Endothelial cell of umbilical vein (primary cell): ENCODE measurements at regions not wholly inside any gene's neighbourhood (a gene's known extent, or its start where the extent isn't known, plus 50 kb on each side); places are given as distances from the start of the nearest gene placed in this dataset.

Source experiments
- BruUV-seq: library from RNA; stranded (reverse); fragments of 400-500 nt; replicated peaks from 2 replicates; lab custom pipeline; 2021; lab: Mats Ljungman, UMichigan
- CTCF ChIA-PET: fragments of 300-600, 350-600 bp; sonication (Branson Sonifier 250); formaldehyde crosslinking; loops from one replicate; lab custom pipeline; 2021; ENCODE audit warnings: antibody characterized with exemption, inconsistent platforms; lab: Charles Lee
- POLR2A ChIA-PET: fragments of 300-600, 350-600 bp; sonication (Branson Sonifier 250); formaldehyde crosslinking; loops from one replicate; lab custom pipeline; 2021; ENCODE audit warnings: antibody characterized with exemption, inconsistent platforms; lab: Charles Lee
- DNase-seq: peaks from one replicate; pipeline ENCODE4 v3.0.0-alpha.2; 2011; ENCODE audit warnings: low read depth, low spot score
- FAIRE-seq: peaks from 2 replicates; lab custom pipeline; 2011; peaks lifted over from hg19 to GRCh38; lab: Jason Lieb, UNC
- H2AFZ ChIP-seq: 2 replicates; pipeline ENCODE4 v1.6.0; 2012; ENCODE audit warnings: low read depth, low read length, control low read depth, inconsistent platforms
- H3K27ac ChIP-seq: 2 replicates; pipeline ENCODE4 v1.5.1; 2011; ENCODE audit warnings: low read depth, mild to moderate bottlenecking, control low read depth, low read length, moderate library complexity; ENCODE audit not compliant: insufficient read depth
- H3K27me3 ChIP-seq, 2 experiments: 2 replicates each; pipeline versions ENCODE4 v1.6.0 to v1.6.1; 2011; ENCODE audit warnings: low read length in 2 of 2, mixed read lengths in 1 of 2; ENCODE audit not compliant: control insufficient read depth in 2 of 2, insufficient read depth in 2 of 2
- H3K36me3 ChIP-seq, 2 experiments: 2 replicates in 1 of 2; 3 replicates in 1 of 2; pipeline ENCODE4 v1.5.1; 2011; ENCODE audit warnings: low read length in 2 of 2, mild to moderate bottlenecking in 1 of 2, moderate library complexity in 1 of 2; ENCODE audit not compliant: control insufficient read depth in 2 of 2, insufficient read depth in 2 of 2; ENCODE audit errors: extremely low read depth in 1 of 2
- H3K4me1 ChIP-seq: 3 replicates; pipeline ENCODE4 v1.5.1; 2011; ENCODE audit warnings: mild to moderate bottlenecking, low read length; ENCODE audit not compliant: control insufficient read depth, insufficient read depth; ENCODE audit errors: extremely low read depth
- H3K4me2 ChIP-seq: 2 replicates; pipeline ENCODE4 v1.6.1; 2011; ENCODE audit warnings: low read length, control low read depth, mixed read lengths; ENCODE audit not compliant: insufficient read depth
- H3K4me3 ChIP-seq, 3 experiments: fragments of 200-600 bp in 1 of 3; sonication (generic), shearing (Covaris generic) in 1 of 3; replicated peaks in 1 of 3; 2 replicates each; pipeline ENCODE4 v1.5.1; 2011 to 2016; ENCODE audit warnings: control low read depth in 3 of 3, low read length in 3 of 3, mild to moderate bottlenecking in 2 of 3, inconsistent platforms in 1 of 3, low read depth in 1 of 3, moderate library complexity in 1 of 3; ENCODE audit not compliant: insufficient read depth in 1 of 3
- H3K79me2 ChIP-seq: 2 replicates; pipeline ENCODE4 v1.6.0; 2012; ENCODE audit warnings: low read length, inconsistent platforms; ENCODE audit not compliant: control insufficient read depth, insufficient read depth
- H3K9ac ChIP-seq: replicated peaks from 2 replicates; pipeline ENCODE3; 2011; ENCODE audit warnings: low read length, control low read depth; ENCODE audit not compliant: insufficient read depth; ENCODE audit errors: extremely low read depth
- H3K9me1 ChIP-seq: replicated peaks from 3 replicates; pipeline ENCODE4 v1.6.0; 2011; ENCODE audit warnings: mild to moderate bottlenecking, low read length; ENCODE audit not compliant: control insufficient read depth, insufficient read depth; ENCODE audit errors: extremely low read depth
- H3K9me3 ChIP-seq: replicated peaks from 2 replicates; pipeline ENCODE4 v1.5.1; 2012; ENCODE audit warnings: low read length, inconsistent platforms; ENCODE audit not compliant: control insufficient read depth, insufficient read depth
- H4K20me1 ChIP-seq: replicated peaks from 2 replicates; pipeline ENCODE3; 2011; ENCODE audit warnings: mild to moderate bottlenecking, low read length; ENCODE audit not compliant: control insufficient read depth, insufficient read depth; ENCODE audit errors: extremely low read depth
- CTCF ChIP-seq, 2 donors: IDR thresholded peaks; 1 replicate in 1 of 2; 2 replicates in 1 of 2; pipeline ENCODE4 v1.5.1; 2011; ENCODE audit warnings: low read length in 2 of 2, mild to moderate bottlenecking in 2 of 2, moderate library complexity in 2 of 2, control low read depth in 1 of 2, inconsistent platforms in 1 of 2, low read depth in 1 of 2; ENCODE audit not compliant: insufficient read depth in 1 of 2; ENCODE audit errors: extremely low read depth in 1 of 2
- EZH2 ChIP-seq: IDR thresholded peaks from 2 replicates; pipeline ENCODE4 v1.6.1; 2012; ENCODE audit warnings: borderline replicate concordance, low read depth, mild to moderate bottlenecking, moderate library complexity, low read length, inconsistent platforms; ENCODE audit not compliant: severe bottlenecking
- FOS ChIP-seq: IDR thresholded peaks from 2 replicates; pipeline ENCODE4 v1.6.1; 2011; ENCODE audit warnings: mild to moderate bottlenecking, low read length, moderate library complexity, borderline replicate concordance; ENCODE audit not compliant: insufficient read depth
- GATA2 ChIP-seq: IDR thresholded peaks from 2 replicates; pipeline ENCODE4 v1.7.0; 2011; ENCODE audit warnings: low read depth, mild to moderate bottlenecking, moderate library complexity, mixed read lengths, low read length; ENCODE audit not compliant: insufficient read length, insufficient read depth
- JUN ChIP-seq: IDR thresholded peaks from 2 replicates; pipeline ENCODE4 v1.6.1; 2011; ENCODE audit warnings: borderline replicate concordance, low read depth; ENCODE audit not compliant: insufficient read length, insufficient read depth
- MAX ChIP-seq: IDR thresholded peaks from 2 replicates; pipeline ENCODE4 v1.6.1; 2011; ENCODE audit not compliant: insufficient read depth, insufficient read length
- MYC ChIP-seq: IDR thresholded peaks from one replicate; pipeline ENCODE4 v1.6.1; 2011; ENCODE audit warnings: mild to moderate bottlenecking, low read depth, low read length
- POLR2A ChIP-seq: IDR thresholded peaks from 2 replicates; pipeline ENCODE4 v1.6.1; 2012; ENCODE audit warnings: low read depth, mild to moderate bottlenecking, control low read depth, low read length
- POLR2AphosphoS5 ChIP-seq: IDR thresholded peaks from 2 replicates; pipeline ENCODE4 v1.6.1; 2012; ENCODE audit warnings: low read depth, mild to moderate bottlenecking, control low read depth, low read length, moderate library complexity; ENCODE audit not compliant: insufficient read depth
- dilution Hi-C: fragments of 300-500 bp; cut with MboI; formaldehyde crosslinking; loops from one replicate; pipeline ENCODE4 v1.15.0; 2019; ENCODE audit warnings: low sequenced_read_pairs; ENCODE audit not compliant: extremely low pct_ligation_motif_present
- intact Hi-C: fragments of 100-400 bp; cut with micrococcal nuclease; formaldehyde crosslinking; loops from one replicate; pipeline ENCODE4 v1.10.0; 2022

GRCh38 chr5:175820230-175820629 is 51.1 kb upstream of the CPLX2 start:
- H3K4me1 ChIP-seq: no peaks in the 10 kb centered on the region
- TF ChIP-seq GATA2 (no peak), EZH2 (no peak), POLR2A (no peak), POLR2AphosphoS5 (no peak), FOS (no peak), MAX (no peak), CTCF (IDR thresholded peaks at IDR 0.05; ENCODE audit: extremely low read depth in 1 of 2, insufficient read depth in 1 of 2, low read depth in 1 of 2, low read length in 2 of 2) (no peak), JUN (no peak), MYC (no peak)
- no peak overlapping the region for H3K4me2 ChIP-seq
- no peak for FAIRE-seq
- BruUV-seq: no TSS peak
- DNase-seq: no peak
- peaks cover 2% of the 10 kb centered on the region for H3K9me3 ChIP-seq
- H3K9me1 ChIP-seq: no peaks in the 10 kb centered on the region
- H3K79me2 ChIP-seq: no peaks in the 10 kb centered on the region
- CTCF ChIA-PET: no interaction called here
- H2AFZ ChIP-seq: no peak overlapping the region
- H3K4me3 ChIP-seq: no peak overlapping the region
- H3K27me3 ChIP-seq: no peaks in the 10 kb centered on the region
- H4K20me1 ChIP-seq: no peaks in the 10 kb centered on the region
- H3K36me3 ChIP-seq: no peaks in the 10 kb centered on the region
- dilution Hi-C loops: no loop called here
- no peak overlapping the region for H3K9ac ChIP-seq
- H3K27ac ChIP-seq: no peak overlapping the region
- POLR2A ChIA-PET: no interaction called here
- intact Hi-C loops: no loop called here
